Femur (tissue), 1 donor: ENCODE measurements at regions not wholly inside any gene's neighbourhood (a gene's known extent, or its start where the extent isn't known, plus 50 kb on each side); places are given as distances from the start of the nearest gene placed in this dataset.
"Not testable (repeated sequence)": the region's sequence is repeated elsewhere in the genome, so short reads cannot be mapped to it uniquely, and the experiment has no call there.

Experiments
- DNase-seq: peaks from one replicate; pipeline ENCODE4 v3.0.0-alpha.2; 2017

DNA sequence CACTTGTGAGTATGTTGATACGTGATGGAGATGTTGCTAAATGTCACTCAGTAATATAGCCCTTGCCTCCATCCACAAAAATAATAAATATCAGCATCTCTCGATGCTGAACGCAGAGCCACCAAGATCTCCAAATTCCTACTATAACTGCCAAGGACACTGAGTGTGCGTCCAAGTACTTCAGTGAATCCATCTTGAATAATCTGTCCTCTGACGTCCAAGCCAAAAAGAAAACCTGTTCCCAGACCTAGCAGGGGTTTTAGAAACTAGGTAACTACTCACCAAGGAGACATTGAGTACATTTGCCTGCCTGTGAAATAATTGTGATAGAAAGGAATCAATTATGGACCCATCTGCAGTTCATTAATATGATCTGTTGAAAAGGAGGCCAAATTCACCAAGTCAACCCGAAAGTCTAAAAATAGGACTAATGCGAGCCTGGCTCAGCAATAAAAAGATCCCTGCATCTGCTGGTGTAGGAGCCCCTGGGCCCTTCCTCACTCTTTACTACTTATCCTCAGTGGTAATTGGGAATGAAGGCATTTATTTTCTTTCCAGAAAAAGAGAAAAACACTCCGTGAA is 226.9 kb upstream of the IRF2BP2 start:
- DNase-seq: no peak

DNA sequence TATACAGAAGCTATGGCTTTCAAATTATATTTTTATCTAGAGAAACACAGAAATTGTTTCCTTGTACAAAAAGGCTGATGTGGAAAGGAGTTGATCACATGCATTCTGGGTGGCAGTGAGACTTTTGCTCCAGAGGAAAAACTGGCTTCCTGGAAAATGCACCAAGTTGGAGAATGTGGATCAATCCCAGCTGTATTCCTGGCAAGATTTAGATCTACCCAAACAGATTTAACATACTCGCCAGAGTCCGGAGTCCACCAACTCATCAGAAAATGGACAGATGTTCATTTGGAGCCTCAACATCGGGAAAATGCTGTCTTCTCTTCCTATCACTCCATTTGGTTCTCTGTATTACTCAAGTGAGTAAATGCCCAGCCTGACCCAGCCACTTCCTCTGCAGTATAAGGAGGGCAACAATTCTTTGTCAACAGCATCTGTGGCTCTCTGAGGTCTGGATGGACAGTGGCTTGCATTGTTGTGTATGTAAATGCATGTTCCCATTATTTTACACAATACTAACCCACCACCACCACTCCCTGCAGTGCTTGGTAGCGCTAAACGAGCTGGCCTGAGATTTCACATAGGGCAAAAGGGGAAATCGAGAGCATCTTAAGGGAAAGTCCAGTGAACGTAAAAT is 226.2 kb upstream of the IRF2BP2 start:
- no peak for DNase-seq

DNA sequence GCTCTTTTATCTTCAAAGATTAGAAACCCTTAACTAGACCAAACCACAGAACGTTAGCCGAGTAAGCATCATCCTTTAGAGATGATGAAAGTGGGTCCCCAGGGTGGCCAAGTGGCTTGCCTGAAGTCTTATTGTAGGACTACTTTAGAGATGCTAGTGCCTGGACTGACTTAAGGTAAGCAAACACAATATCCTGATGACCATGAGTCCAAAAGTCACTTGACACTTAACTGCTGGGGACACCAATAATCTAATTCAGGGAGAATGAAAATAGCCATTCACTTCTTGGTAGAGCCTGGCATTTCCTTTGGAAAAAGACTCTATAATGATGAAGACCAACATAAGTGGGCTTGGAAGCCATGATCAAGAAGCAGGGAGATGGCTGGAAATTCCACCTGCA is 225.3 kb upstream of the IRF2BP2 start:
- no peak for DNase-seq

DNA sequence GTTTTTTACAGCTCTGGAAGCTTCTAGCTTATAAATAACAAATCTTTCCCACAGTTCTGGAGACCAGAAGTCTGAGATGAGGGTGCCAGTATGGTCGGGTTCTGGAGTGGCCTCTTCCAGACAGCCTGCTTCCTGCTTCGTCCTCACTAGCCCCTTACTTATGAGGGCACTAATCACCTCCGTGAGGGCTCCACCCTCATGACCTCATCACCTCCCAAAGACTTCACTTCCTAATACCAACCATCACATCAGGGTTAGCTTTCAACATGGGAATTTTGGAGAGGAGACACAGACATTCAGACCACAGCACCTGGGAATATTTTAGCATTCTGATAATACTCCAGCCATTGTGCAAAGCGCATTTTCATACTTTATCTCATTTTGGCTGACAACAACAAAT is 223.7 kb upstream of the IRF2BP2 start:
- no peak for DNase-seq

DNA sequence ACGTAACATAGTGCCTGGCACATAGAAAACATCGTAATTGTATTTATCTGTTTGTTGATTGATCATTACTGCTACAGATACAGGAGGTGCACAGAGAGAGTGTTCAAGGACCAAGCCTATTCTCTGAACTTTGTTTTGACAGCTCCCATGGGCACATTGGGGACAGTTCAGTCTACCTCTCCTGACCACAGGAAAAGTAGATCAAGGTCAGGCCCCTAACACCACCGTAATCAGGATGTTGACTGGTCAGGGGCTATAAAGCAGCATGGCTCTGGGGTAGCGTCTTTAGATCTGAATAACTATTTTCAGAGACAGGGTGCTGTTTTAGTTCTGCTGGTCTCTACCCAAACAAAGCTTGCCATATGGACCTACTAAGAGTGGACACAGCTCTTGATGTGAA is 223.1 kb upstream of the IRF2BP2 start:
- DNase-seq: no peak

DNA sequence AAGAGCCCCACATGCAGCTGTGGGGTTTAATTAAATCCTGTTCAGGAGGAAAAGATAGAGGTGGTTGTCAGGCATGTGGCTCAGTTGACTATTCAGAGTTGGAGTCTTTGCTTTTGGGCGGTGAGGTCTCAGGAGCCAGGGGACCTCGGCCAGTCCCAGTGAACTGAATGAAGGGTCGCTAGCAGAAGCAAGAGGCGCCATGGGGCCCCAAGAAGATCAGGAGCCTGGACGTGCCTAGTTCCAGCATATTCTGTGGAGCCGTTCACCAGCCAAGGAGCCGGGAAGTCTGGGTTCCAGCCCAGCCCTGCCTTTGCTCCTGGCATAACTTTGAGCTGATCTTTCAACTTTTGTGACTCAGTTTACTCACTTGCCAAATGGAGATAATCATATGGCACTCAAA is 217.7 kb upstream of the IRF2BP2 start:
- no peak for DNase-seq

DNA sequence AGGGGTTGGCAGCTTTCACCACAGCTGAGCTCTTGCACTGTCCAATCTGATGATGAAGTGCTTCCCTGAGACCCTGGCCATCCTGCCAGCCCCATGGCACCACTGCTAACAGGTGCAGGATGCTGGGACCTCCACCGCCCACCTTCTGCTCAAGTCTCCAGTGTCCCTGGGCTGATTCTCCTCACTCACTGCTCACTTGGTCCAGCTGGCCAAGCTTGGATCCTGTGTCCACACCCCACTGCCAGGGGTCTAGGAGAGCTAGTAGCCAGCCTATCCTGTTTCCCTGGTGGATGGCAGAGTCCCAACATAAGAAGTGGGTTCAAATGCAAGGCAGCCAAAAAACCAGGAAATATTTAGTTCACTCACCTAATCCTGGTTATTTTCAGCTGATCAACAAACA is 217.2 kb upstream of the IRF2BP2 start:
- no peak for DNase-seq

DNA sequence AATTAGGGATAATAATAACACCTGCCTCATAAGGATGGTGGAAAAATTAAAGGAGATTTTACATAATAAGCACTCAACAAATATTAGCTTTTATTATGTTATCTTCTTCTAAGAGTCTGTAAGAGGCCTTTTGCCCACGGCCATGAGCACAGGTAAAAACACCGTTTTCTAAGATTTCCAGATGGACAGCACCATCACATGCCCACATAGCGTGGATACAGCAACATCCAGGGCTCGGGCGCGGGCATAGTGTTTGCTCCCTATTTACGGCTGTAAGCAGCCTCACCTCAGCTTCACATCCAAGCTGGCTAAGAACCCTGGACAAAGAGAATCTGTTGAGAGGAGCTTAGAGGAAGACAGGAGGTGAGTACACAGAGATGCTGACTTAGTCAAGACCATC is 216.4 kb upstream of the IRF2BP2 start:
- no peak for DNase-seq

DNA sequence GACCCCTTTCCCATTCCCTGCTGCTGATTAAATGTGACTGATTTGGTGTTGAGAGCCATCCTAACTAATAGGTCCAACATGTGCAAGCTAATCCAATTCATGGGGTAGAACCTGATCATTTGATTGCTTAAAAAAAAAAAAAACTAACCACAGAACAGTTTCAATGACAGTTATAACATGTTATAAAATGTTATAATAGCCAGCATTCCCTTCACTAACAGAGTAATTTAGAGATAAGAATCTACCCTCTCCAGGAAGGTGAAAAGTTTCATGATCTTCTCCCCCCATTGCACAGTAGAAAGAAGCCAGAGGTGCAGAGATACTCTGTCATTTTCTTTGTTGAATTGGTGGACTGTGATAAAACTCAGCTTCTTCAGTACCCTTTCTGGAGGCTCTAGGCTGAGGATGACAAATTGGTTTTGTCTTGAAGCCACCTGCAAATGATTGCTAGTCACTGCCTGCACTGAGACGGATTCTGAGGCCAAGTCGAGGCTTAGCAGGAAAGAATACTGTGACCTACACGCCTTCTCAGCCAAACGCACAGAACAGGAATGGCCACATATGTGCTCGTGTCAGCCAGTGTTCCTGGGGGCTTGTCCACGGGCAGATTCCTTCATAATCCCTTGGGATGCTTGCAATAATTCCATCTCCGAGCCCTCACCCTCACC is 215.7 kb upstream of the IRF2BP2 start:
- no peak for DNase-seq

DNA sequence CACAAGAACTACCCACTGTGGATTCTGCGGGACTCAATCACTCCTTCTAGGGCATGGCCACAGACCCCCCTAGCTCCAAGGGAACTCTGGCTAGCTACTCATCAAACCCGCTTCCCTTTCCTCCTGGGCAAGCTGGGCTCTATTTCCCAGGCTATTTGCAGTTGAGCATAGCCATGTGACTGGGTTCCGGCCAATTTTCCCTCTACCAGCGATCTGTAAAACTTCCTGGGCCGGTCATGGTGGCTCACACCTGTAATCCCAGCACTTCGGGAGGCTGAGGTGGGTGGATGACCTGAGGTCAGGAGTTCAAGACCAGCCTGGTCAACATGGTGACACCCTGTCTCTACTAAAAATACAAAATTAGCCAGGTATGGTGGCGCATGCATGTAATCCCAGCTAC is 214.9 kb upstream of the IRF2BP2 start:
- not testable (repeated sequence) for DNase-seq

DNA sequence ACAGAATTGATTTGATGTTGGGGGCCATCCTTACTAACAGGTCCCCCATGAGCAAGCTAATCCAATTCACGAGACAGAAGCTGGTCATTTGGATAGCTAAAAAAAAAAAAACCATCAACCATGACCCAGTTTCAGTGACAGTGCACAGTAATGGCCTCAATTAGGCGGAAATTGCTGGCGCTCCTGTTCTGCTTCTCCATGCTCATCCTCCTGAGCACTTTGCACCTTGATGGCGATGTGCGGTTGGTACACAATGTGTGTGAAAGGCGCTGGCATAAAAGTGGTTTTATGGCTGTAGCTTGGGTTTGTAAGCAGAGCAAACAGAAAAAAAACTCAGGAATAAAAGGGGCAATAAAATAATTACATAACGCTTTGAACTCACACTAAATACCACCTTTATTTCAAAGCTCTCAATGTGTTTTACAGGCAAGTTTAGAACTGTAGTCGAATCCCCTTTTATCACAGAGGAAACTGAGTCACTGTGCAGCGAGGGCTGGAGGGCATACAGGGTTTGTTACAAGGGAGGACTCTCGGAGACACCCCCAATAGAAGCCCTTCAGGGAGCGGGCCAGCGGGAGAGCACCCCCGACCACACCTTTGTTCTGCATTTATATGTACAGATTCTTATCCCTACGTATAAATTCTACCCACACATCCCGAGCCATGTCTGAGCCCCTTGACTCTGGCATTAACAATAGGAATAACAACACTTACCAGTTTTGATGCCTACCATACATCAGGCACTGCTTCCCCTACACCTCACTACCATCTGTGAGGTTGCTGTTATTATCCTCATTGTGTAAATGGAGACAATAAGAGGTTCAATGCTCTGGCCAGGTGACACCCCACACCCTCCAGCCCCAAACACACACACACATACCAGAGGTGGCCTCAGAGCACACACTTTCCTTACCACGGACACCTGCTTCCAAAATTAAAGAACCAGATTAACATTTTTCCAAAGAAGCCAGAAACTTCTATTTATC is 213.5 kb upstream of the IRF2BP2 start:
- DNase-seq: no peak

DNA sequence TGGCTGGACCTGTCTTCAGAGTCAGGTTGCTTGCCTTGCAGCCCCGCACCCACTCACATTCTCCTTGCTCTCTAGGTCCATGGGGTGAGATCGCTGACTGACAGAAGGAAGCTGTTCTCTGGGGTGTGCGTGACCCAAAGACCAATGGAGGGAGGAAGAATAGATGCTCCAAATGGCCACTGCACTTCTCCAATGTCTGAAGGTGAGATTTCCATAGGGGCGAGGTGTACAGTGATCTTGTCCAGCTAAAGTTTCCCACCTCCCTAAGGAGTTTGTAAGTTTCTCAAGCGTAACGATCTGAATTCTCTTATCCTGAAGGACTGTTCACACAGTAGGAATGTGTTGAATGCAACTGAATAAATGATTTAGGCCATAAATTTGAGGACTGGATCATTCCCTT is 211.9 kb upstream of the IRF2BP2 start:
- DNase-seq: no peak

DNA sequence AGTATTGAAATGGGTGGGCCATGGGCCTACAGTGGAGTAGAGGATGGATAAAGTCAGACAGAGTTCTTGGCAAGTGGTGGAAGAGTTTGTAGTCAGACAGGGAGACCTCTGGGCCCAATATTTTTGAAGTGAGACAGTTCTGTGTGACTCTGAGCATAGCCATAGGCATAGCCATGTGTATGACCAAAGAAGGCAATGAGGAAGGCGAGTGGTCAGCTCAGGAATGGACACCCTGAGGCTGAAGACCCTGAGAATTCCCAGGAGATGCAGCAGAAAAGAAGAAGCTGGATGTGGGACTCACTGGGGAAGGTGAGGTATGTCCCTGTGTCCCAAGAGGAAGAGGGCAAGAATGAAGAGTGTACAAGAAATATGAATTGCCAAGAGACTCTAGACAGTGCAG is 210.6 kb upstream of the IRF2BP2 start:
- DNase-seq: no peak

DNA sequence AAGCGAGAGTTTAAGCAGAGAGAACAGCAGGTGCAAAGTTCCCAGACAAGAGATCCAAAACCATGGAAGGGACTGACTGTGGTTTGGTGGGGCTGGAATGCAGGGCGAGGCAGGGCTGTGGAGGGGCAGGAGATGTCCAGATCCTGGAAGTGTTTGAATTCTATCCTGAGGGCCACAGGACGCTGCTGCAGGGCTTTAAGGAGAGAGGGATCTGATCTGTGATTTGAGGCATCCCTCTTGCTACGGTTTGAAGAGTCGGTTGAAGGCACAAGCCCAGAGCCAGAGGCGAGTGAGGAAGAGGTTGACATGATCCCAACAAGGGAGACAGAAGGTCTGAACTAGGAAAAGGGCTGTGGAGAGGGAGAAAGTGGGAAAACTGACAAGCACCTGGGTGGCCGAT is 209.9 kb upstream of the IRF2BP2 start:
- DNase-seq: not testable (repeated sequence)

DNA sequence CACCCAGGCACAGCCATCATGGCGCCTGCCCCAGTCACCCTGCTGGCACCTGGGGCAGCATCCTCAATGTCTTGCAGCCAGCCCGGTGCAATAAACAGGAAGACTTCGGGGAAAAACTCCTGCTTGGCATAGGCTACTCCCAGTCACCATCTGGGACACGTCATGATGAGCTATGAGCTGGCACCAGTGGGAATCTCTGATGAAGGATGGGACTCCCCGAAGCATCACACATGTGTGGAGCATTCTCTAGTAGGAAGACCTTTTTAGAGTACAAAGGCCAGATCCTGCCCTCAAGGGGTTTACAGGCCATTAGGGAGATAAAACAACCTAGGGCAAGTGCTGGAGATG is 208.0 kb upstream of the IRF2BP2 start:
- DNase-seq: not testable (repeated sequence)

DNA sequence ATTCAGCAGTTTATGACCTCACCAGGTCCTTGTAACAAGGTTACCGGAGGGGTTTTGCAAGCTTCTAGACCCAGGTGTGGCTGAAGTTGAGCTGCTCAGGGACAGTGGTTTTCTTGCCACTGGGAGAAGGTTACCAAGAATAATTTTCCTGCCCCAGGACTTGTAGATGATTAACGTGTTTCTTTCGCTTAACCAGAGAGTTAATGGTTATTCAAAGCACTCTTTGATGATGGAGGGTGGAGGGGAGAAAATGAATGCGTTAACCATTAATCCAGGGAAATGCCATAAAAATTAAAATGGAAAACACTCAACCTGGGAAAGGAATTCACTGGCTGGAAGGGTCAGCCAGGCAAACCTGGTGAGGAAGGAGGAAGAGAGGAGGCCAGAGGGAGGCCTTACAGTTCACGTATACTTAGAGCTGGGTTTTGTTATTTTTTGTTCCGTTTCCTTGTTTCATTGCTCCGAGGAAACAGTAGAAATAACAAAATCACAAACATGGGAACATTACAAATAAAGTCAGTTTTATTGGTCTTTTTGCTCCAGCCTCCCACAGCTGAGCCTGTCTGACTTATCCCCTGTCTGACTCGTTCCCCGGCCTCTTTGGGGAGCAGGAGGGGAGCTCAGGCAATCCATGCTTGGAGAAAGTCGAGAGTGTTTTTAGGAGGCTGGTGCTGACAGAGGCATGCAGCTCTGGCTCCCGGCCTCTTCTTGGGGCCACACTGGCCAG is 207.5 kb upstream of the IRF2BP2 start:
- DNase-seq: not testable (repeated sequence)

DNA sequence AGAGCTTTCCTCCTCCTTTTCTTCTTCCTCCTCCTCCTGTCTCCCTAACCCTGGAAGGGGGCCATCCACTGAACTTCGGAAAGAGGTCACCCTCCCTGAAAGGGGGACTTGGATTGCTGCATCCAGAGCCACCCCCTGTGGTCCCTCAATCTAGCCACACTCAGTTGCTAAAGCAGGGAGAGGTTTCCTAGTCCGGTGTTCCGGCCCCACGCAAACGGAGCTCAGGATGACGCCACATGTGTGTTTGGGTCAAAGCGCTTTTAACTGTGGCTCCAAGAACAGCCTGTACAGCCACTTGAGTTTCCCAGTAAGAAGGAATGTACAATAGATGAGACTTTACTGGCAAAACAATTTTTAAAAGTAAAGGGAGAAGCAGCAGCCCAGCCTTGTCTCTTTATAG is 206.9 kb upstream of the IRF2BP2 start:
- not testable (repeated sequence) for DNase-seq

DNA sequence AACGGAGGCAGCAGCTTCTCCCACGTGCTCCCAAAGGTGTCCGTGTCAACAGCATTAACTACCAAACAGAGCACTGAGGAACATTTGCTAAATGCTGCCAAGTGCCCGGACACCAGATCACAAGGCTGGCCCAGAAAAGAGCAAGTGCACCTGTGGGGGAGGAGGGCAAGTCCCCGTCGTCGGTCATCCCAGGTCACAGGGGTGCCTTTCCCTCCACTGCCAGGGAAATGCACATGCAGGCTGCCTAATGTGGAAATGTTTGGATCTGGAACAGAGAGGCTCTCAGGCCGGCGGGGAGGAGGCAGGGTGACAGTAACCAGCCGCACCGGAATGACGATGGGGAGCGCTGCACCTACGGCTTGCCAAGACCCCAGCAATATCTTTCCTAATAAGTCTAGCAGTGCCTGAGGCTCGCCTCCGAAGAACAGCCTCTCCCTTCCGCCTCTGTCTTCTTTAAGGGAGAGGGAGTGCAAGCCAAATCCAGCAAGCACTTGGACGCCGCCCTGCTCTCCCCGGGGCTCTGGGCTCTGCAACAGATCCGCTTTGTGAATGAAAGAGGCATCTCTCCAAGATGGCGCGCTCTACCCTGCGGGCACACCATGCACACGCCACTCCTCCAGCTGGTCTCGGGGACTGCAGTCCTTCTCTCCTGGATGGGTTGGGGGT is 206.3 kb upstream of the IRF2BP2 start:
- peak; percentile 70 for DNase-seq

DNA sequence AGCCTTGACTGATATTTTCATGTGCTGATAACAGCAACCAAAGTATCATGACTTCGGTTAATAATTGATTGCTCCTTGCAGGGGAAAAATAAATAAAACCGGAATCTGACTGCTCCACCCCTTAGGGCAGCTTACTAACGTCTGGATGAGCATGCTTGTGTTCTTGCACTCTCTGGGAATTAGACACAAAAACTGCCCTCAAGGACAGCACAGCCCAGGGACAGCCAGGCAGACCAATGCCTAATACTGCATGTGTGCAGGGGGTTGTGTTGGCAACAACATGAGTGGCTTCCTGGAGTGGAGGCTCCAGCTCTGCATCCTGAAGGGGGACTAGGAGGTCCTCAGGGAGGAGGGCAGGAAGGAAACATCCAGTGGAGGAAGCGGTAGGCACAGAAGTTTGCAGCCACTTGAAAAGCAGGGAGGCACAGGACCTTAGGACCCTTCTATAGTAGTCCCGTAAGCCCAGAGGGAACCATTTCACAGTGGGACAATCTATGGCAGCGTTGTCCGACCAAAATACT is 205.4 kb upstream of the IRF2BP2 start:
- DNase-seq: not testable (repeated sequence)

DNA sequence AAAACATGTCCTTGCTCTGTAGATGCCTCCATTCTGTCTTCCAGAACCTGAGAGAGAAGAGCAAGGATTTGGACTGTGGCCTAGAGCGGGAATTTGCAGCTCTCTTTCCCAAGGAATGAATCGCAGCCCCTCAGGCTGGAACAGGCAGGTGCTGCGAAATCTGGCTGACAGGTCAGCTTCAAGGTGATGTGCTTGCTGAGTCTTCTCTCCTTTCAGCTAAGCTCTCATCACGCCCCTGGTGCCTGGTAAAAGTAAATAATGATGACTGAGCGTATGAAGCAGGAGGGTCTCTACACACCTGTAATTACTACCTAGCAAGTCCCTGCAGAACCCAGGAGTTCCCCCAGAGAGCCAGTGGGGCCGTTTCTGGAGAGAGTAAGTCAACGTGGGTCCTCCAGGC is 204.3 kb upstream of the IRF2BP2 start:
- not testable (repeated sequence) for DNase-seq

DNA sequence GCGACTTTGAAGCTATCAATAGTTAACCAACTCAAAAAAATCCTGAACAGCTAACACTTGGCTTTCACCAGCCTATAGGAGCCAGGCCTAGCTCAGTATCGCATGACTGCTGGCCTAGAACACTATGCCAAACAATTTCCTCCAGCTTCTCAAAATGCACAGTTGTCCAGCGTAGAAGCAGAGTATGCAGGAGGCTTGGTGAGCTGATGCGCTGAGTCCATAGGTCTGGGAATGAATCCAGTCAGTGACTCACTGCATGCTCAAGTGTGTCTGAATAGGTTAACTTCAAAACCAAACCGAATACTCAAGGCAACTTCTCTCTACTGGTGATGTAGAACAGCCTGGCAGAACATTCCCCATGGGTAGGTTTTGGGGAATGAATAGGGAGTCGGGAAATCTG is 201.8 kb upstream of the IRF2BP2 start:
- peak; percentile 71 for DNase-seq

DNA sequence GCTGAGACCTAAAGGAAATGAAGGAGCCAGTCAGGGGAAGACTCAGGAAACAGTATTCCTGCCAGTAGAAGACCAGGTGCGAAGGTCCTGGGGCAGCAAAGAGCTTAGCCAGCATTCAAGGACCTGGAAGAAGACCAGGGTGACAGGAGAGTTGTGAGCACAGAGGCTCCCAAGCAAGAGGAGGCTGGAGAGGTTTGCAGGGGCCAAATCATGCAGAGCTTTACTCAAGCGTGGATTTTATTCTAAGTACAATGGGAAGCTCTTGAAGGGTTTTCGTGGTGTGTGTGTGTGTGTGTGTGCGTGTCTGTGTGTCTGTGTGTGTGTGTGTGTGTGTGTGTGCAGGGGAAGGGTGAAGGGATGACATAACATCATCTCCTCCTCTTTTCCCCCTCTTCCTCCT is 200.7 kb upstream of the IRF2BP2 start:
- DNase-seq: not testable (repeated sequence)
